COLO668 (cell line): ENCODE measurements at regions not wholly inside any gene's neighbourhood (a gene's known extent, or its start where the extent isn't known, plus 50 kb on each side); places are given as distances from the start of the nearest gene placed in this dataset.

ENCODE experiments used
- DNase-seq: peaks from one replicate; lab custom pipeline; 2025; ENCODE audit not compliant: unreplicated experiment; lab: John Stamatoyannopoulos, UW

- DNase-seq, result no peak
Measured at GRCh38 chr1:177490036-177490639, 319.4 kb downstream of the BRINP2 start.

DNA sequence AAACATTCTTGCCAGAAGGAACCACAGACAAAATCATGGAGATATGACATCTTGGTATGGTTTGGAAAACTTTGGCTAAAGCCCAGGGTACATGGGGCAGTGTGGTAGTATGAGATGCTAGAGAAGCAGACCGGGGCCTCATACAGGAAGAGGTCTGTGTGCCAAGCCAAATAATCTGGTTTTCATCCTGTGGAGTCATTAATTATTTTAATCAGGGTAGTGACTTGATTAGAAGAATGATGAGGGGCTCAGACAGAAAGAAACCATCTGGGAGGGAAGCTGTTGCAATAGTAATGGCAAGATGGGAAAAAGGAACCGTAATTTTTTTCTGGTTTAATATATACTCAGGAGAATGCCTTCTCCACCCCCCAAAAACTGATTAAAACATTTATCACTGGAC, 318.0 kb downstream of the BRINP2 start:
- no peak for DNase-seq

DNA sequence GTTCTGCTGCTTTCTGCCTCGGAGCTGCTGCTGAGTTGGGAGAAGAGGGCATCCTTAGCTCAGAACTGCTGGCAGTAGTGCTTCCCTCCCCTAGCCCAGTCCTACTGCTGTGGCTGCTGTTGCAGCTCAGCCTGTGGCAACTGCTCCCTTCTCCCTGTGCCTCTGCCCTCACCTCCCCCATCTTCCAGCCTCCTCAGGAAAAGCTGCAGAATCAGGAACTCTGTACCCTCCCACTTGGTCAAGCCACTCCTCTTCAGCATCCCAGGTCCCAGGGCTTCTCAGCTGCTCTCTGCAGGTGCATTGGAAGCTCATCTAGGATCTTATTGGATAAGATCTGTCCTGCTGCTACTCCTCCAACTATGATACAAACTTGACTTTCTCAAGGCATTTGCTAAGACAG, 316.7 kb downstream of the BRINP2 start:
- DNase-seq, result no peak

DNA sequence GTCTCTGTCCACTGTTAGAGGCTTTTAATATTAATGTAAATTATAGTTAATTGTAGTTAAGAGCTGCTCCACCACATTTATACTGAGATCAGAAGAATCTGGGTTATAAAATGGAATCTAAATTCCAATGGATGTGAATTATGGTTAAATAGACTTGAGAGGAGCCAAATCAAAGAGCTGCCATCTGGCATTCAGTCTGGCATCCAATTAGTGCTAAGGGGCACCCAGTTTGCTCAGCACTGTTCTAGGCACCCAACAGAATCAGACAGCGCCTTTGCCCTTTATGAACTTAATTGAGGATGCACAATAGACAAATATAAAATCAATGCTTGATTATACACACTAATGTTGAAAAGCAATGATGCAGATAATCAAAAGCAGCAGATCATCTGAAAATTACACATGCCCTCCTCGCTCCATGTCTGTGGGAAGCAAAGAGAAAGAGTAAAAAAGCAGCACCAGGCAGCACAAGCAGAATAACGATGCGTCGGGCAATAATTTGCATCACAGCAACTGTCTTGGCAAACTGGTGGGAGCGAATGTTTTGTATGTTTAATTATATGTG, 310.1 kb downstream of the BRINP2 start:
- DNase-seq, result no peak

GRCh38 chr1:177479600-177479999, 308.8 kb downstream of the BRINP2 start:
- DNase-seq, result no peak

- DNase-seq, result no peak
Measured at GRCh38 chr1:177476676-177477075, 305.9 kb downstream of the BRINP2 start.

- no peak for DNase-seq
Measured at GRCh38 chr1:177472567-177472966, 301.8 kb downstream of the BRINP2 start.

DNA sequence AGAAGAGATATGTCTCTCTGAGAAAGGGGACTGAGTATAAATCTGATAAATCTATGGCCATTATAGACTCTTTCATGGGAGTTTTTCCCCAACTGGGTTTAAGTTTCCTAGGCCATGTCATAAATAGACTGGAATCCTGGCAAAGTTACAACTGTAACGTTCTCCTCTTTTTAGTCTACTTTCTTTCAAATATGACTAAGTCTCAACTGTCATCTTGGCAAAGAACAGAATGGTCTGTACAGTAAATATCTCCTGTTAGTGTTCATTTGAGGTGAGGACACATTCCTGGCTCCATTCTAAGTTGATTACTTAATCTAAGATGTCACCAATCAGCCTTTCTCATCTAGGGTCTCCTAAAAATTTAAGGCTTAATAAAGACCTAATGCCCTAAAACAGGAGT, 300.5 kb downstream of the BRINP2 start:
- DNase-seq, result no peak

GRCh38 chr1:177469519-177469918, 298.8 kb downstream of the BRINP2 start:
- no peak for DNase-seq

DNA sequence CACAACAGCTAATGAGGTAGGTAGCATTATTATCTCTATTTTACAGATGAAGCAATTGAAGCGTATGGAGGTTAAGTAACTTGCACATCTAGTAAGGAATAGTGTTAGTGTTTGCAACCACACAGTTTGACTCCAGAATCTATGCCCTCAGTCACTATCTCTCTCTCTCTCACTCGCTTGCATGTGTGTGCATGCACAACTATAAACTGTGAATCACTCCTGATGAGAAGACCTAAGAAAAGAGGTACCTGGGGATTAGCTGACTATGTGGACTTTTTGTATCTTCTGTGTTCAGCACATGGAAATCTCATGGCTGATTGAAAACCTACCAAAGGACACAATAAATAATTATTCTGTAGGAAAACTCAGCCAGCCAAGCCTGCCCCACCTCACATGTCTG, 295.5 kb downstream of the BRINP2 start:
- no peak for DNase-seq

DNA sequence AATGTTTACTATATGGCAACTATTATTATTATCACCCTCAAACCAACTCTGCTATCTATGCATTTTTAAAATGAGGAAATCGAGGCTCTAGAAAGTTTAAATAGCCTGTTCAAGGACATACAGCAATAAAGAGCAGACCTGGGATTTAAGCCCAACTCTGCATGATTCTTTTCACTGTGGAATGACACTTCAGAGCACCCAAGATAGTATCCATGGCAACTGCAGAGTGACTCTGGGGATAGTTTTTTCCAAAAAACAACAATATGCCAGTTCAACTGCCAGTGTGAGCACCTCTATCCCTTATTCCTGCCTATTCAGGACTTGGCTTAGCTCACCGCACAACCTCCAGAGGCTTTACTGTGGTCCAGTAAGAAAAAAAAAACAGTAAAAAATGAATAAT, 293.9 kb downstream of the BRINP2 start:
- DNase-seq, result no peak

DNA sequence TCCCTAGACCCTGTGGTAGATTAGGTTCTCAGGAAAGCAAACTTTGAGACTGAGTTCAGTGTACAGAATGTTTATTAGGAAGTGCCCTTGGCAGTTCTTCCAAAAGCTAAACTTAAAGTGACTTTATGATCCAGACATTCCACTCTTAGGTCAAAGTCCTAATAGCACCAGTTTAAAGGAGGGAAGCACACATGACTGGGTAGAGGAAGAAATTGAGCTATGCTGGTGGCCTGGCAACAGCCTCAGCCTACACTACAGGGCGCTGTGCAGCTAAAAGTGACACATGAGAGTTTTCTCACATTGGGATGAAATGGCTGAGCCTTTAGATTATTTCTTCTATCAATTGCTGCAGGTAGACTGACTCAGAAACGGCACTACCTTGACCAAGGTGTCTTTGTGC, 280.4 kb downstream of the BRINP2 start:
- no peak for DNase-seq

GRCh38 chr1:177448652-177449357, 278.0 kb downstream of the BRINP2 start:
- no peak for DNase-seq

- DNase-seq, result no peak
Measured at GRCh38 chr1:177448036-177448615, 277.4 kb downstream of the BRINP2 start.

DNA sequence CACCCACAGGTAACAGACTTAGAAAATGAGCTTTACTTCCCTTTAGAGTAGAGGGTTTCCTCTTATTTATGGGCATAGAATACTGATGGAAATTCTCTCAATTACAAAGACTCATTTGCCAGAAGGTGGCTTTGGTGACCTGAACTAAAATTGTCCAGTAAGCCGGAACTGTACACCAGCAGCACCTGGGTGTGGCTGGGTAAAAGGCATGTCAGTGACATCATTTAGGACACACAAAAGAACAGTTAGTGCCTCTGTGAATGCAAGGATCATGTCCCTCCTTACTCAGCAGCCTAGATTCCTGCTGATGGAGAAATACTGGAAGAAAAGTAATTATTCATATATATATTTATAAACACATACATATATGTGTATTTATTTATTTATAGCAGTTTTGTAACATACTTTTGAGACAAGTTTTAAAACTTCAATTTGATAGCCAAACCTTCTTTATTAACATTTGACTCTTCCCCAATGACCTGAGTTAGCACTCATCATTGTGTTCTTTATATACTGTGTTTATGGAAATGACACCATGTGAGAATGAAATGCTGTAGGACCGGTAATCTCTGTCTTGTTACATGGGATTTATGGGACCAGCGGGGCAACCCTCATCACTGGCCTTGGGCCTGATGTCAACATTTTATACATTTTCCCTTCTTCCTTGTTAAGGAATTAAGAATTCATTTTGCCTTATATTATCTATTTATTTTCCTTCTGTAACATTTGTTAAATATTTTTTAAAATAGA, 274.4 kb downstream of the BRINP2 start:
- DNase-seq, result peak; percentile 17

DNA sequence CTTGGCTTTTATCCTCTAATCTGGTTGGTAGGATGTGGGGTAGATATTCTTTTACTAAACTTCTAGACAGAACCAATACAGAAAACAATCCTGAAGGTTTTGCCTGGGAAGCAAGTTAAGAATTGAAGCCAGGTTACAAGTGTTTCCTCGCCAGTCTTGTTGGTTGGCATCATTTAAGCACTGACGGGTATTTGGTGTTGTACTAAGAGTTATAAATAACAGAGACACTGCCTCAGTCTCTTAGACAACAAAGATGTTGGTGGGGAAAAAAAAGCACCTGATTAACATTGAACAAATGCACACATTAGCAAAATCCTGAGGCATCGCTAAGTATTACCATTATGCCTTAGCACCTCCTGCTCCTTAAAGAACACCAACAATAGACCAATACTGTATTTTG, 272.2 kb downstream of the BRINP2 start:
- no peak for DNase-seq

- no peak for DNase-seq
Measured at GRCh38 chr1:177442584-177442983, 271.8 kb downstream of the BRINP2 start.

DNA sequence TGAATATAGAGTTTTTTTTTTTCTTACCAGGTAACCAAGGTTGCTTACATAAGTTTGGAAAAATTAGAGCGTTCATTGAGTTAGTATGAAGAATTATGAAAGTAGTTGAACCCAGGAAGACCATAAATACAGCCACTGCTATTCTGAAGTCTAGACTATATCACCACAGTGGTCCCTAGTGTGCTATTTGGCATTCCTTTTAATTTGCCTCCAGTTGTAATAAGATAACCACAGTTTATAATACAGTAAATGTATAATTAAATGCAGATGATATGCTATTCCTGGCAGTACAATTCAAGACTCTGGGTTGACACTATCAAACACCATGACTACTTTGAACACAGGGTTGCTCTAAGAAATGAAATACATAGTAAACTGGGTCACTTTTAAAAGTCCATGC, 270.5 kb downstream of the BRINP2 start:
- no peak for DNase-seq

GRCh38 chr1:177440821-177441220, 270.1 kb downstream of the BRINP2 start:
- no peak for DNase-seq

GRCh38 chr1:177439301-177439700, 268.5 kb downstream of the BRINP2 start:
- DNase-seq, result no peak

- DNase-seq, result no peak
Measured at GRCh38 chr1:177435364-177435763, 264.6 kb downstream of the BRINP2 start.

- no peak for DNase-seq
Measured at GRCh38 chr1:177432897-177433296, 262.1 kb downstream of the BRINP2 start.
